Neutrophil (primary cell): ENCODE measurements at regions not wholly inside any gene's neighbourhood (a gene's known extent, or its start where the extent isn't known, plus 50 kb on each side); places are given as distances from the start of the nearest gene placed in this dataset.

Experiments
- H3K27ac ChIP-seq: fragments of 200-600 bp; sonication (generic); 2 replicates; pipeline ENCODE4 v1.5.1; 2016; ENCODE audit warnings: mild to moderate bottlenecking, moderate library complexity
- H3K27me3 ChIP-seq: fragments of 200-600 bp; sonication (generic); 2 replicates; pipeline ENCODE4 v1.6.0; 2016; ENCODE audit warnings: mild to moderate bottlenecking
- H3K36me3 ChIP-seq: fragments of 200-600 bp; sonication (generic); 2 replicates; pipeline ENCODE4 v1.5.1; 2017
- H3K4me1 ChIP-seq, 2 experiments: fragments of 200-600 bp in 1 of 2; sonication (generic) in 1 of 2; 1 replicate in 1 of 2; 2 replicates in 1 of 2; pipeline versions ENCODE4 v1.5.1 to v1.6.1; 2013 to 2016; ENCODE audit warnings: low read depth in 1 of 2, low read length in 1 of 2, mild to moderate bottlenecking in 1 of 2, moderate library complexity in 1 of 2; ENCODE audit not compliant: control insufficient read depth in 1 of 2, insufficient read depth in 1 of 2
- H3K4me3 ChIP-seq, 2 experiments: fragments of 200-600 bp in 1 of 2; sonication (generic) in 1 of 2; 1 replicate in 1 of 2; 2 replicates in 1 of 2; pipeline ENCODE4 v1.5.1; 2013 to 2016; ENCODE audit warnings: low read depth in 1 of 2, low read length in 1 of 2, mild to moderate bottlenecking in 1 of 2, moderate library complexity in 1 of 2
- H3K9me3 ChIP-seq: fragments of 200-600 bp; sonication (generic); 2 replicates; pipeline ENCODE4 v1.5.1; 2016
- TF ChIP-seq, protein P1 (sequence below): fragments of 200-600 bp; sonication (generic); IDR thresholded peaks from 2 replicates; pipeline ENCODE4 v1.5.1; 2016; ENCODE audit warnings: antibody characterized with exemption

DNA sequence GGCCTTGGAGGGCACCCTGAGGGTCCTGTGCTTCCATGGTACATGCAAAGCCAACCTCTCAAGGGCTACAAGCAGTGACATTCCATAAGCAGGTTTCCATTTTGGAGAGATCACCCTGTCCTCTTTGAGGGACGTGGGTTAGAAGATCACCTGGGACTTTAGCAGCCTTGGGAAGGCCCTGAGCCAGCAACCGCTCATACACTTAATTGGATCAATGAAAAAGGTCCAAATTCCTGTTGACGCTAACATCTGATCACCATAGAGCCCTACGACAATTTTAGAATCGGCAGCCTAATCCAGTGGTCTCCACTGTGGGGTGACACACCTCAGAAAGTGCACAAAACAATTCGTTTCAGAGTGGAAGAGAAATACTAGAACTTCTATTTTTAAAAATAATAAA, 196.0 kb upstream of the NR3C1 start:
- Histone ChIP-seq H3K9me3 (no peaks in the 10 kb centered on the region), H3K27me3 (no peaks in the 10 kb centered on the region), H3K27ac (no peak overlapping the region), H3K4me3 (no peak overlapping the region), H3K4me1 (peaks cover 7 to 11% of the 10 kb centered on the region in 2 experiments), H3K36me3 (no peaks in the 10 kb centered on the region)
- TF ChIP-seq, protein P1, sequence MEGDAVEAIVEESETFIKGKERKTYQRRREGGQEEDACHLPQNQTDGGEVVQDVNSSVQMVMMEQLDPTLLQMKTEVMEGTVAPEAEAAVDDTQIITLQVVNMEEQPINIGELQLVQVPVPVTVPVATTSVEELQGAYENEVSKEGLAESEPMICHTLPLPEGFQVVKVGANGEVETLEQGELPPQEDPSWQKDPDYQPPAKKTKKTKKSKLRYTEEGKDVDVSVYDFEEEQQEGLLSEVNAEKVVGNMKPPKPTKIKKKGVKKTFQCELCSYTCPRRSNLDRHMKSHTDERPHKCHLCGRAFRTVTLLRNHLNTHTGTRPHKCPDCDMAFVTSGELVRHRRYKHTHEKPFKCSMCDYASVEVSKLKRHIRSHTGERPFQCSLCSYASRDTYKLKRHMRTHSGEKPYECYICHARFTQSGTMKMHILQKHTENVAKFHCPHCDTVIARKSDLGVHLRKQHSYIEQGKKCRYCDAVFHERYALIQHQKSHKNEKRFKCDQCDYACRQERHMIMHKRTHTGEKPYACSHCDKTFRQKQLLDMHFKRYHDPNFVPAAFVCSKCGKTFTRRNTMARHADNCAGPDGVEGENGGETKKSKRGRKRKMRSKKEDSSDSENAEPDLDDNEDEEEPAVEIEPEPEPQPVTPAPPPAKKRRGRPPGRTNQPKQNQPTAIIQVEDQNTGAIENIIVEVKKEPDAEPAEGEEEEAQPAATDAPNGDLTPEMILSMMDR = no peak

DNA sequence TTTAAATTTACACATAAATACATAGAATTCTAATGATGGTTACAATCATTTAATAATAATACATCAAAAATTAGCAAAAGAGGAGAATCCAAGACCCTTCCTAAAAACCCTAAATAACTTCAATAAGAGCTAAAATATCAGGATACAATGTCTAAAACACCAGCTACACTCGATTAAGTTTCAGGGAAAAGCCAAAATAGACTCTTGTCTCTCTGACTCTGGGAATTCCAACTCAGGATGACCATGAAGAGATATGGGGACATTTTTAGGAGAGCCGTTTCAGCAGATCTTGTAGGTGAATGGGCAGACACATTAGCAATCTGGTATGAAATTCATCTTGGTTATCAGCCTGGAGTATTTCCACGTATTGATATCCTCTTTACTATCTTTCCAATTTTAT, 193.3 kb upstream of the NR3C1 start:
- Histone ChIP-seq H3K27me3 (no peaks in the 10 kb centered on the region), H3K4me3 (no peak overlapping the region), H3K36me3 (no peaks in the 10 kb centered on the region), H3K27ac (no peak overlapping the region), H3K9me3 (no peaks in the 10 kb centered on the region), H3K4me1 (peaks cover 0 to 5% of the 10 kb centered on the region in 2 experiments)
- TF ChIP-seq, protein P1 = no peak

DNA sequence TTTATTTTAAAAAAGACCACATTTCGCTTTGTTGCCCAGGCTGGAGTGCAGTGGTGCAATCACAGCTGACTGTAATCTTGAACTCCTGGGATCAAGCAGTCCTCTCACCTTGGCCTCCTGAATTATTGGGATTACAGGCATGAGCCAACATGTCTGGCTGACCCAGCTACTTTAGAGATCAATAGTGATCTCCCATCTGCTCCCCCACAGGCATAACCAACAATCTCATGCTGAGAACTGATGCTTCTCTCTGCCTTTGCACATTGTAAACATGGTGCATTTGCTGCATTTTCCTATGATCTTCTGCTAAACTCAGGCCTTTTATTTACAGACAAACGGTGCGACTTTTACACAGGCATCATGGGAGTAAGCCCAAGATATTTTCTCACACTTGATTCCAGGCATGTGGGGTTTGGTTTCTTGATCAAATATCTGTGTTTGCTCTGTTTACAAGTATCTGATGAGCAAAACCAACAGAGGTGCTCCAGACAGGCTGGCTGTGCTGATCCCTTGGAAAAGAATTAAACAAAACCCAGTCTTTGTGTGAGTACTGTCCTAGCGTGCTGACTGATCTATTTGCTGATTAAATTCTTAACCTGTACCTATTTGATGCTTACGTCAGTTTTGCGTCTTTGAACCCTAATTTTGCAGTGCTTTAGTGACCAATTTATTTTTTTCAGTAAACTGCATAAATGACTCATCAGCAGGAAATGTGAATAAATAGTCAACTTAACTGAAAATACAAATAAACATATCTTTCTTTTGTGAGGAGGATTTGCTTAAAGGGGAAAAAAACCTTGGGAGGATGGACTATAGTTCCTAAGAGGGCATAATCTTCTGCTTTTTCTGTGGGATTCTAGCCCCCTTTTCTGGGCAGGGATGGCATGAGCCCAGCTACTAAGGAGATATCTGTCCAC, 191.7 kb upstream of the NR3C1 start:
- Histone ChIP-seq H3K36me3 (no peaks in the 10 kb centered on the region), H3K4me3 (no peak overlapping the region), H3K27me3 (no peaks in the 10 kb centered on the region), H3K9me3 (no peaks in the 10 kb centered on the region), H3K4me1 (peaks cover 0 to 5% of the 10 kb centered on the region in 2 experiments), H3K27ac (no peak overlapping the region)
- TF ChIP-seq, protein P1 = no peak

DNA sequence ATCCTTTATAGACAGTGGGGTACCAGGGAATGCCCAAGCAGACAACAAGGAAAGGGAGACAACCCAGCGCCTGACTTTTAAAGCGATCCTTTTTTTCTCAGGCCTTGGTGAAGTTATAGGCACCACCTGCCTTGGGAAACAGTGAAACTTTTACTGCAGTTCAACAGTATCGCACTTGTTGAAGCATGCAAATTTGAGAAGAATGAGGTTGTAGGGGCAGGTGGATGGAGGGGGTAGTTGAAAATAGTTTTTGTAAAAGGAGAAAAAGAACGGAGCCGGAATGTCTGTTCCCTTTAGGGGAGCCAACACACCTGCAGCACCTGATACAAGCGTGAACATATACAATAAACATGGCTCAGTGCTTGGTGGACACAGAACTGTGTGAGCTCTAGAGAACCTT, 190.2 kb upstream of the NR3C1 start:
- Histone ChIP-seq H3K27me3 (no peaks in the 10 kb centered on the region), H3K4me1 (peaks cover 0 to 5% of the 10 kb centered on the region in 2 experiments), H3K9me3 (no peaks in the 10 kb centered on the region), H3K4me3 (no peak overlapping the region), H3K27ac (no peak overlapping the region), H3K36me3 (no peaks in the 10 kb centered on the region)
- TF ChIP-seq, protein P1 = no peak

DNA sequence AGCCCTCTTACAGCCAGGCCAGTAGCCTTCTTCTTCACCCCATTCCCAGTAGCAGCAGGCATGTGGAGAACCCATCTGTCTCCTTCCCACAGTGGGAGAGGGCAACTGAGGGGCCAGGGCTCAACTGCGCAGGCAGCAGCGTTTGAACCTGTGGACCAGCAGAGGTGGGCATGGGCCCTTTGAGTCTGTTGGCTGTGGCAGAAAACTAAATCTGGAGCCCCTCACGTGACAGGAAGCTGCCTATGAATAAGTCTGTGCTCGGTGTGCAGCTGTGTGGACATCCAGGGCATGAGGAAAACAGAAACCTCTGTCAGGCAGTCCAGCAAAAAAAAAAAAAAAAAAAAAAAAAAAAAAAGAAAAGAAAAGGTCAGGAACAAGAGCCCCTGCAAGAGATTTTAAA, 189.2 kb upstream of the NR3C1 start:
- Histone ChIP-seq H3K36me3 (no peaks in the 10 kb centered on the region), H3K9me3 (no peaks in the 10 kb centered on the region), H3K27ac (no peak overlapping the region), H3K4me3 (no peak overlapping the region), H3K4me1 (peaks cover 0 to 5% of the 10 kb centered on the region in 2 experiments), H3K27me3 (no peaks in the 10 kb centered on the region)
- TF ChIP-seq, protein P1 = no peak
